ENCODE measurements at regions not wholly inside any gene's neighbourhood (a gene's known extent, or its start where the extent isn't known, plus 50 kb on each side); places are given as distances from the start of the nearest gene placed in this dataset.

DNA sequence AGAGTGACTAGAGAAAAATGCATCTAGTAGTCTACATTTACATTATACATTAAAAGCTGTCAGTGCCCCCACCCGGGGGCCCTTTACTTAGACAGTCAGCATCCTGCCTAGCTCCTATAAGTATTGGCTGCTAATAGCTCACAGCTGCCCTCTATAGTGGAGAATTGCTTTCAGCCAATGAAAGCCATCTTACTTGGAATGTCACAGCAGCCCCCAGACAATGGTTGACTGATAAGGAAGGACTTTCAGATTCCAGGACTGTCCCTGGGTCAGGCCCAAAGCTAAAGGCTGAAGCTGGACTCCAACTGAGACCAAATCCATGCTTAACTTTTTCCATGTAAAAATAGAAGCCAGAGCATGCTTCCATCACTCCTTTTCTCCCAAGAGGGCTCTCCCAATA lies 196.9 kb downstream of the ANKRD50 start:
- Mint-ChIP-seq H3K27ac (no peak overlapping the region), H3K4me1 (no peaks in the 10 kb centered on the region), H3K27me3 (no peaks in the 10 kb centered on the region), H3K4me3 (no peak overlapping the region), H3K9me3 (ENCODE audit: insufficient read depth) (no peaks in the 10 kb centered on the region)
- ChIA-PET POLR2A (no interaction called here), CTCF (no interaction called here)
- Histone ChIP-seq H3K4me3 (ENCODE audit: control extremely low read depth in 1 of 5, extremely low read depth in 1 of 5, insufficient read depth in 1 of 5, low read depth in 2 of 5, low read length in 4 of 5) (no peak overlapping the region), H3K9ac (ENCODE audit: low read length) (no peak overlapping the region), H3K4me2 (replicated peaks; ENCODE audit: low read depth, low read length, poor library complexity, severe bottlenecking) (no peak overlapping the region), H3K36me3 (replicated peaks in 1 of 2; ENCODE audit: control extremely low read depth in 1 of 2, control insufficient read depth in 1 of 2, extremely low read depth in 1 of 2, insufficient read depth in 2 of 2, low read length in 1 of 2) (no peaks in the 10 kb centered on the region), H3K79me2 (ENCODE audit: control insufficient read depth, insufficient read depth, low read length) (no peaks in the 10 kb centered on the region), H3K27me3 (replicated peaks in 1 of 4; ENCODE audit: control extremely low read depth in 1 of 4, control insufficient read depth in 3 of 4, insufficient read depth in 4 of 4, low read length in 3 of 4) (no peaks in the 10 kb centered on the region), H4K20me1 (ENCODE audit: control insufficient read depth, insufficient read depth, low read length, poor library complexity, severe bottlenecking) (no peaks in the 10 kb centered on the region), H2AFZ (ENCODE audit: insufficient read depth, low read depth, low read length, poor library complexity, severe bottlenecking) (no peak overlapping the region), H3K9me3 (ENCODE audit: control extremely low read depth in 1 of 3, control insufficient read depth in 2 of 3, insufficient read depth in 1 of 3, low read length in 2 of 3) (no peaks in the 10 kb centered on the region), H3K27ac (ENCODE audit: low read length in 2 of 2) (no peak overlapping the region), H3K4me1 (ENCODE audit: control insufficient read depth in 2 of 2, insufficient read depth in 2 of 2, low read length in 2 of 2) (no peaks in the 10 kb centered on the region)
- WGBS (ENCODE audit: insufficient coverage) = no CpG with 5 or more reads among the region's 1 CpG
- DNase-seq (no peak), ATAC-seq (ENCODE audit: low read depth) (no peak)
- no peak for TF ChIP-seq EZH2 (IDR thresholded peaks at IDR 0.05; ENCODE audit: borderline replicate concordance, insufficient read depth, low read depth, low read length, poor library complexity, severe bottlenecking)
- no peak for TF ChIP-seq CTCF (IDR thresholded peaks at IDR 0.05)
- intact Hi-C loops (cut with micrococcal nuclease) = no loop called here

- Histone ChIP-seq H2AFZ (ENCODE audit: insufficient read depth, low read depth, low read length, poor library complexity, severe bottlenecking) (no peak overlapping the region), H3K9me3 (ENCODE audit: control extremely low read depth in 1 of 3, control insufficient read depth in 2 of 3, insufficient read depth in 1 of 3, low read length in 2 of 3) (no peaks in the 10 kb centered on the region), H4K20me1 (ENCODE audit: control insufficient read depth, insufficient read depth, low read length, poor library complexity, severe bottlenecking) (no peaks in the 10 kb centered on the region), H3K4me3 (ENCODE audit: control extremely low read depth in 1 of 5, extremely low read depth in 1 of 5, insufficient read depth in 1 of 5, low read depth in 2 of 5, low read length in 4 of 5) (no peak overlapping the region), H3K27ac (ENCODE audit: low read length in 2 of 2) (no peak overlapping the region), H3K36me3 (replicated peaks in 1 of 2; ENCODE audit: control extremely low read depth in 1 of 2, control insufficient read depth in 1 of 2, extremely low read depth in 1 of 2, insufficient read depth in 2 of 2, low read length in 1 of 2) (no peaks in the 10 kb centered on the region), H3K4me2 (replicated peaks; ENCODE audit: low read depth, low read length, poor library complexity, severe bottlenecking) (no peak overlapping the region), H3K79me2 (ENCODE audit: control insufficient read depth, insufficient read depth, low read length) (no peaks in the 10 kb centered on the region), H3K9ac (ENCODE audit: low read length) (no peak overlapping the region), H3K4me1 (ENCODE audit: control insufficient read depth in 2 of 2, insufficient read depth in 2 of 2, low read length in 2 of 2) (no peaks in the 10 kb centered on the region), H3K27me3 (replicated peaks in 1 of 4; ENCODE audit: control extremely low read depth in 1 of 4, control insufficient read depth in 3 of 4, insufficient read depth in 4 of 4, low read length in 3 of 4) (no peaks in the 10 kb centered on the region)
- ChIA-PET CTCF (no interaction called here), POLR2A (no interaction called here)
- Mint-ChIP-seq H3K4me1 (no peaks in the 10 kb centered on the region), H3K4me3 (no peak overlapping the region), H3K9me3 (ENCODE audit: insufficient read depth) (no peaks in the 10 kb centered on the region), H3K27me3 (no peaks in the 10 kb centered on the region), H3K27ac (no peak overlapping the region)
- TF ChIP-seq EZH2 (IDR thresholded peaks at IDR 0.05; ENCODE audit: borderline replicate concordance, insufficient read depth, low read depth, low read length, poor library complexity, severe bottlenecking) = no peak
- no peak for TF ChIP-seq CTCF (IDR thresholded peaks at IDR 0.05)
- DNase-seq (no peak), ATAC-seq (ENCODE audit: low read depth) (no peak)
- no CpG with 5 or more reads among the region's 1 CpG for WGBS (ENCODE audit: insufficient coverage)
- intact Hi-C loops (cut with micrococcal nuclease) = no loop called here
Measured at GRCh38 chr4:124519196-124519595, 193.3 kb downstream of the ANKRD50 start.

Data from B cell (primary cell).